Stimulated activated effector memory CD8-positive, alpha-beta T cell treated with anti-CD3 and anti-CD28 coated beads, Interleukin-12 subunit alpha, Interleukin-12 subunit beta, amount 100 ng/mL, for 72 hours (primary cell): ENCODE measurements at regions not wholly inside any gene's neighbourhood (a gene's known extent, or its start where the extent isn't known, plus 50 kb on each side); places are given as distances from the start of the nearest gene placed in this dataset.

Experiments used
- ATAC-seq: fragments of 150-1000 bp; cut with Tn5 transposase; 2 replicates; pipeline ENCODE4 v1.10.0; 2021
- DNase-seq, 2 donors: peaks; one replicate each; pipeline ENCODE4 v3.0.0; 2021 to 2022; ENCODE audit warnings: low spot score in 2 of 2
- H3K27ac Mint-ChIP-seq: one replicate; pipeline ENCODE4 v1.8.0; 2022; ENCODE audit warnings: mild to moderate bottlenecking, mixed read lengths
- H3K36me3 Mint-ChIP-seq: one replicate; pipeline ENCODE4 v1.8.0; 2022; ENCODE audit warnings: mild to moderate bottlenecking, mixed read lengths
- H3K4me1 Mint-ChIP-seq: one replicate; pipeline ENCODE4 v1.8.0; 2022; ENCODE audit warnings: mixed read lengths
- H3K4me3 Mint-ChIP-seq: one replicate; pipeline ENCODE4 v1.8.0; 2022; ENCODE audit warnings: mild to moderate bottlenecking, mixed read lengths
- H3K9me3 Mint-ChIP-seq: one replicate; pipeline ENCODE4 v1.8.0; 2022; ENCODE audit warnings: mixed read lengths

GRCh38 chr10:83343676-83344075 lies 795.6 kb upstream of the GHITM start:
- H3K4me1 Mint-ChIP-seq = no peaks in the 10 kb centered on the region
- H3K27ac Mint-ChIP-seq = no peak overlapping the region
- no peak for DNase-seq
- ATAC-seq = no peak
- no peaks in the 10 kb centered on the region for H3K36me3 Mint-ChIP-seq
- H3K4me3 Mint-ChIP-seq = no peak overlapping the region
- H3K9me3 Mint-ChIP-seq = peaks cover 25% of the 10 kb centered on the region

GRCh38 chr10:83346266-83346910 lies 792.9 kb upstream of the GHITM start:
- Mint-ChIP-seq H3K27ac (no peak overlapping the region), H3K9me3 (peaks cover 21% of the 10 kb centered on the region), H3K36me3 (no peaks in the 10 kb centered on the region), H3K4me3 (no peak overlapping the region), H3K4me1 (no peaks in the 10 kb centered on the region)
- no peak for ATAC-seq
- no peak for DNase-seq

GRCh38 chr10:83352588-83352987 lies 786.7 kb upstream of the GHITM start:
- Mint-ChIP-seq H3K27ac (no peak overlapping the region), H3K4me3 (no peak overlapping the region), H3K9me3 (peaks cover 21% of the 10 kb centered on the region), H3K36me3 (no peaks in the 10 kb centered on the region), H3K4me1 (no peaks in the 10 kb centered on the region)
- no peak for ATAC-seq
- DNase-seq = no peak

- peaks cover 22% of the 10 kb centered on the region for H3K9me3 Mint-ChIP-seq
- ATAC-seq (no peak), DNase-seq (no peak)
- no peak overlapping the region for H3K27ac Mint-ChIP-seq
- no peaks in the 10 kb centered on the region for H3K36me3 Mint-ChIP-seq
- no peak overlapping the region for H3K4me3 Mint-ChIP-seq
- no peaks in the 10 kb centered on the region for H3K4me1 Mint-ChIP-seq
Measured at GRCh38 chr10:83354456-83354855, 784.9 kb upstream of the GHITM start.

- Mint-ChIP-seq H3K27ac (no peak overlapping the region), H3K4me3 (no peak overlapping the region), H3K9me3 (peaks cover 20% of the 10 kb centered on the region), H3K36me3 (no peaks in the 10 kb centered on the region), H3K4me1 (no peaks in the 10 kb centered on the region)
- ATAC-seq (no peak), DNase-seq (no peak)
Measured at GRCh38 chr10:83357004-83357403, 782.3 kb upstream of the GHITM start.

GRCh38 chr10:83357627-83358026 lies 781.7 kb upstream of the GHITM start:
- H3K4me1 Mint-ChIP-seq = no peaks in the 10 kb centered on the region
- ATAC-seq (no peak), DNase-seq (no peak)
- H3K9me3 Mint-ChIP-seq = peaks cover 21% of the 10 kb centered on the region
- H3K36me3 Mint-ChIP-seq = no peaks in the 10 kb centered on the region
- H3K4me3 Mint-ChIP-seq = no peak overlapping the region
- no peak overlapping the region for H3K27ac Mint-ChIP-seq

- H3K9me3 Mint-ChIP-seq = peaks cover 14% of the 10 kb centered on the region
- no peak for ATAC-seq
- H3K27ac Mint-ChIP-seq = no peak overlapping the region
Measured at GRCh38 chr10:83367036-83367435, 772.3 kb upstream of the GHITM start.

GRCh38 chr10:83371696-83372490 lies 767.4 kb upstream of the GHITM start:
- H3K4me1 Mint-ChIP-seq = no peaks in the 10 kb centered on the region

More at GRCh38 chr10:83367036-83367435, 772.3 kb upstream of the GHITM start:
- DNase-seq = no peak
- H3K4me3 Mint-ChIP-seq = no peak overlapping the region
- H3K4me1 Mint-ChIP-seq = no peaks in the 10 kb centered on the region
- H3K36me3 Mint-ChIP-seq = no peaks in the 10 kb centered on the region

GRCh38 chr10:83372646-83373045 lies 766.7 kb upstream of the GHITM start:
- H3K36me3 Mint-ChIP-seq = no peaks in the 10 kb centered on the region
- H3K4me3 Mint-ChIP-seq = no peak overlapping the region
- DNase-seq (no peak), ATAC-seq (no peak)
- no peaks in the 10 kb centered on the region for H3K4me1 Mint-ChIP-seq
- H3K9me3 Mint-ChIP-seq = peaks cover 16% of the 10 kb centered on the region
- H3K27ac Mint-ChIP-seq = no peak overlapping the region

More at GRCh38 chr10:83371696-83372490, 767.4 kb upstream of the GHITM start:
- peaks cover 16% of the 10 kb centered on the region for H3K9me3 Mint-ChIP-seq
- no peaks in the 10 kb centered on the region for H3K36me3 Mint-ChIP-seq
- H3K4me3 Mint-ChIP-seq = no peak overlapping the region
- no peak for DNase-seq
- no peak overlapping the region for H3K27ac Mint-ChIP-seq
- no peak for ATAC-seq

- Mint-ChIP-seq H3K4me3 (no peak overlapping the region), H3K36me3 (no peaks in the 10 kb centered on the region), H3K27ac (no peak overlapping the region), H3K9me3 (peaks cover 16% of the 10 kb centered on the region), H3K4me1 (no peaks in the 10 kb centered on the region)
- DNase-seq (no peak), ATAC-seq (no peak)
Measured at GRCh38 chr10:83373671-83374070, 765.6 kb upstream of the GHITM start.

- no peaks in the 10 kb centered on the region for H3K36me3 Mint-ChIP-seq
- DNase-seq (no peak), ATAC-seq (no peak)
- no peak overlapping the region for H3K4me3 Mint-ChIP-seq
- peaks cover 18% of the 10 kb centered on the region for H3K9me3 Mint-ChIP-seq
- no peak overlapping the region for H3K27ac Mint-ChIP-seq
- no peaks in the 10 kb centered on the region for H3K4me1 Mint-ChIP-seq
Measured at GRCh38 chr10:83374741-83375140, 764.6 kb upstream of the GHITM start.

- ATAC-seq (no peak), DNase-seq (no peak)
- Mint-ChIP-seq H3K4me3 (no peak overlapping the region), H3K4me1 (no peaks in the 10 kb centered on the region), H3K36me3 (no peaks in the 10 kb centered on the region), H3K9me3 (peaks cover 16% of the 10 kb centered on the region), H3K27ac (no peak overlapping the region)
Measured at GRCh38 chr10:83375274-83375673, 764.0 kb upstream of the GHITM start.

- no peak for ATAC-seq
- Mint-ChIP-seq H3K4me3 (no peak overlapping the region), H3K4me1 (no peaks in the 10 kb centered on the region), H3K9me3 (peaks cover 9% of the 10 kb centered on the region), H3K36me3 (no peaks in the 10 kb centered on the region), H3K27ac (no peak overlapping the region)
- no peak for DNase-seq
Measured at GRCh38 chr10:83397806-83398205, 741.5 kb upstream of the GHITM start.

GRCh38 chr10:83410570-83410969 lies 728.7 kb upstream of the GHITM start:
- Mint-ChIP-seq H3K36me3 (no peaks in the 10 kb centered on the region), H3K4me3 (no peak overlapping the region), H3K4me1 (no peaks in the 10 kb centered on the region), H3K27ac (no peak overlapping the region), H3K9me3 (peaks cover 16% of the 10 kb centered on the region)
- no peak for ATAC-seq
- DNase-seq = no peak

GRCh38 chr10:83425306-83425705 lies 714.0 kb upstream of the GHITM start:
- H3K36me3 Mint-ChIP-seq = no peaks in the 10 kb centered on the region

GRCh38 chr10:83427101-83427500 lies 712.2 kb upstream of the GHITM start:
- no peak for DNase-seq
- no peaks in the 10 kb centered on the region for H3K4me1 Mint-ChIP-seq
- H3K27ac Mint-ChIP-seq = no peak overlapping the region
- H3K9me3 Mint-ChIP-seq = peaks cover 18% of the 10 kb centered on the region
- H3K36me3 Mint-ChIP-seq = no peaks in the 10 kb centered on the region
- no peak for ATAC-seq
- H3K4me3 Mint-ChIP-seq = no peak overlapping the region

More at GRCh38 chr10:83425306-83425705, 714.0 kb upstream of the GHITM start:
- no peak overlapping the region for H3K27ac Mint-ChIP-seq
- peaks cover 11% of the 10 kb centered on the region for H3K9me3 Mint-ChIP-seq
- H3K4me1 Mint-ChIP-seq = no peaks in the 10 kb centered on the region
- H3K4me3 Mint-ChIP-seq = no peak overlapping the region
- DNase-seq (no peak), ATAC-seq (no peak)
